Medulla oblongata (tissue), 1 donor: ENCODE measurements at regions not wholly inside any gene's neighbourhood (a gene's known extent, or its start where the extent isn't known, plus 50 kb on each side); places are given as distances from the start of the nearest gene placed in this dataset.
"Not testable (repeated sequence)": the region's sequence is repeated elsewhere in the genome, so short reads cannot be mapped to it uniquely, and the experiment has no call there.

Experiments used
- DNase-seq: peaks from one replicate; pipeline ENCODE4 v3.0.0-alpha.2; 2015; ENCODE audit errors: extremely low spot score

DNA sequence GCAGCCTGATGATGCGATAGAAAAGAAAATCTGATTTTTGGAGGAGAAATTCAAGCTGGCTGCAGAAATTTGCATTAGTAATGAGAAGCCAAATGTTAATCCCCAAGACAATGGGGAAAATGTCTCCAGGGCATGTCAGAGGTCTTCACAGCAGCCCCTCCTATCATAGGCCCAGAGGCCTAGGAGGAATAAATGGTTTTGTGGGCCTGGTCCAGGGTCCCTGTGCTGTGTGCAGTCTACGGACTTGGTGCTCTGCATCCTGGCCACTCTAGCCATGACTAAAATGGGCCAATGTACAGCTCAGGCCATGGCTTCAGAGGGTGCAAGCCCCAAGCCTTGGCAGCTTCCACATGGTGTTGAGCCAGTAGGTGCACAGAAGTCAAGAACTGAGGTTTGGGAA lies 303.8 kb upstream of the SEMA3C start:
- not testable (repeated sequence) for DNase-seq

DNA sequence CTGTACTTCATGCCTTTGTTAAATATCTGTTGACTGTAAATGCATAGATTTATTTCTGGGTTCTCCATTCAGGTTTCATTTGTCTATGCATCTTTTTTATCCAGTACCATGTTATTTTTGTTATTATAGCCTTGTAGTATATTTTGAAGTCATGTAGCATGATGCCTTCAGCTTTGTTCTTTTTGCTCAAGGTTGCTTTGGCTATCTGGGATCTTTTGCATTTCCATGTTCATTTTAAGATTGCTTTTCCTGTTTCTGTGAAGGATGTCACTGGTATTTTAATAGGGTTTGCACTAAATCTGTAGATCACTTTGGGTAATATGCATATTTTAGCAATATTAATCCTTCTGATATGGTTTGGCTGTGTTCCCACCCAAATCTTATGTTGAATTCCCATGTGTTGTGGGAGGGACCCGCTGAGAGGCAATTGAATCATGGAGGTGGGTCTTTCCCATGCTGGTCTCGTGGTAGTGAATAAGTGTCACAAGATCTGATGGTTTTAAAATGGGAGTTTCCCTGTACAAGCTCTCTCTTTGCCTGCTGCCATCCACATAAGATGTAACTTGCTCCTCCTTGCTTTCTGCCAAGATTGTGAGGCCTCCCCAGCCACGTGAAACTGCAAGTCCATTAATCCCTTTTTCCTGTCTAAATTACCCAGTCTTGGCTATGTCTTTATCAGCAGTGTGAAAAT lies 302.8 kb upstream of the SEMA3C start:
- DNase-seq, result no peak

DNA sequence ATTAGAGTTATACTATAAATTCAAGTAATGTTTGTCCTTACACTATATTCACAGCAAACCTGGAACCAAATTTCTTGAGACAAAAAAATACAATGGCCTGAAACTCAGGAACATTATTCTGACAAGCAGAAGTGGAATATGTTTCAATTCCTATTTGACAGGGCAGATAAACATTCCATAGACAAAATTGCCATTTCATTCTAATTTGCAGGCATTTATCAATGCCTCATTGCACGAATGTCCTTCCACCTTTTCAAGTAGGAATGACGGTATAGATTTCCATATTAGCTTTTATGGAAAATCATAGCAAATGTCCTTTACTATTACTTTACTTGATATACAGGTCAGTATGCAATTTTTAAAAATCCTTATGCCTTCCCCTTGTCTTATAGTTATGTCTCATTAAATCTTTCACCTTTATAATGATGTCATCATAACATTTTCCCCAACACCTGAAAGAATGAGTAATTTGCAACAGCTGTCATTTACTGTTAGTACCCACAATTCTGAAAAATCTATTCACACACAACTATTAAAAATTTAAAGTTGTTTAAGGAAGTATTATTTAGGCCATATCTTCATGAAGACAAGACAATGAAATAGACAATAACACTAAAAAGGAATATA lies 299.7 kb upstream of the SEMA3C start:
- no peak for DNase-seq

DNA sequence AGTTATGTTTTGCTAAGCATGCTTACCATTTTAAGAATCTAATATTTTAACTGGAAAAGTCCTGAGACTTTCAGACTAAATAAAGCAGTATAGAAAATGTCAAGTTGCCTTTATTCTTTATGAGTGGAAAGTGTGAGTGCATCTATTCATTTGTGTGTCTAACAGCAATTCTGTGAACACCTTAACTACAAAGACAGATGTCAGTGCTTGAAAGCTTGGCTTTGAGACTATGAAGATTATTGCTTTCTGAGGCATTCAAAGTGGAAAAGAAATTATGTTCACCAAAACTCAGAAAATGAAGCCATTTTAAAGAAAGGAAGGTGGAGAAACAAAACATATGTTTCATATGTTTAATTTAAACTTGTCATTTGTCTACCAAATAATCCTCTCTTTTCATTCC lies 294.5 kb upstream of the SEMA3C start:
- no peak for DNase-seq

DNA sequence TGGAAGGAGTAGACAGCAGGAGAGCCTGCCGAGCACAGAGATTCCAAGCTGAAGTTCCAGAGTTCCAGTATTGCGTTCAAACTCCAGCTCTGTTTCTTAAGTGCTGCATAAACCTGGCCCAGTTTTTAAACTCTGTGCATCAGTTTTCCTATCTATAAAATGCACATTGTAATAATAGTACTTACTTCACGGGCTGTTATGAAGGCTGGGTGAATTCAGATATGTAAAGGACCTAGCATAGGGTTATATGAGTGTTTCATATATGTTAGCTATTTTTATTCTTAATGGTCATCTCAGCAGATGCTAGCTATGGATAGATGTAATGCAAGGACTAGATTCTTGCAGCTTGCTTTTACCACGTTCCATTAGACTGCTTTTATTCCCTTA lies 293.1 kb upstream of the SEMA3C start:
- DNase-seq, result no peak

DNA sequence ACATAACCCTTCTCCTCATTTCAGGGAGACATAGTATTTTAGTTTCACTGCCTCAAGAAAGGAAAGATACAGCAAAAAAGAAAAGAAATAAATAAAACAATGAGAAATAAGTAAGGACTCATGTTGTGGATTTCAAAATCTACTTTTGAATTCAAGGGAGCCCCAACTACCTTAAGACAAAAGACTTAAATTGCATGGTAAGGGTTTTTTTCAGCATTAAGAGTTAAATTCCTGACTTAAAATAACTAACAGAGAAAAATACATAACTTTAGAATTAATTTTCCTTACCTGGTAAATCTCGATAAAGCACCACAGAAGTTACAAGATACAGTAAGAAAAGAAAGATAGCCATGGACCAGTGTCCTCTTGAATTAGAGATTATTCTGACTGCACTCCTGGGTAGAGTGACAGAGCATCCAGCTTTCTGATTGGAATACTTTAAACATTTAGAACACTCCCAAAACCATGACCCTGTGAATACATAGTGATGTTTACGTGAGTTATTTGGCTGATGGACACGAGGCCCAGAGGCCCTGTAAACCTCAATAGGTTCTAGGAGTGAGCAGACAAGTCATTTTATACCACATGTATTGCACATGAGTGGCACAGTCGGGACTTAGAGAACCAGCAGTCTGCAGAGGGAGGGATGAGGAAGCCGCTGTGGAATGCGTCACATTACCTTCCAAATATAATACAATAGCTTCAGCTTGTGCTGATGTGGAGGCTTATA lies 292.5 kb upstream of the SEMA3C start:
- DNase-seq, result no peak

DNA sequence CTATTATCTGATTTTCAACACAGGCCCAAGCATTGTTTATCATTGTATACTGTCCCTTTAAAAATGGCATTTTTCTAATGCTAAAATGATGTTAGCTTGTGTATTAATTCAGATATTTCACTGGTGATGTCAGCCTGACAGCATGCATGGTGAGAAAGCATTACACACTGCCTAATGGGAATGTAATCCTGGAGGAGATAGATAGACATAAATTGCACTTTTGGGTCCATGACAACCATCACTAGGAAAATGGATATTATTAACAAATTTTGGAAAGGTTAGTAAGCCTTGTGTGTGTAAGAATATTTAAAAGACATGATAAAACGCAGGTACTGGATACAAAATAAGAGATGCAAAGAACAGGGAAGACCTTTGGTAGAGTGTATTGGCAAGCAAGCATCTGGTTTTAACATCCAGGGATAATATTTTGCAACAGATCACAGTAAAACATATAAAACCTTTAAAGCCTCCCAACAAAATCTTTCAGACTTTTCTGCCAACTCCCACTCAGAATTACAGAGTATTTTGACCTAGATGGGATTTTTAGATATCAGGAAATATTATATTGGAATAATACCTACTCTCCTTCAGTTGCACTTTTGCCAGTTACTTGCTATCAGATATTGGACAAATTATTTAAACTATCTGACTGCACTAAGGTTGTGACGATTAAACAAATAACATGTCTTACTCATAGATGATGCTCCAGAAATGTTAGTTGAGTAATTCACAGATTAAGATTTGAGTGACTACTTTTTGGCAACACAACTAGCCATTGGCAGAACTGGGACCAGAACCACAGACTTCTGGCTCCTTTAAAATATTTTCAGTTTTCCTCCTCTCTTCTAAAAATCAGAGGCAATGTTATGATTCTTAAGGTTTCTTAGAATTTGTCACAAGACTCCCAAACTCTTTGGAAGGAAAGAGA lies 291.6 kb upstream of the SEMA3C start:
- DNase-seq, result no peak

DNA sequence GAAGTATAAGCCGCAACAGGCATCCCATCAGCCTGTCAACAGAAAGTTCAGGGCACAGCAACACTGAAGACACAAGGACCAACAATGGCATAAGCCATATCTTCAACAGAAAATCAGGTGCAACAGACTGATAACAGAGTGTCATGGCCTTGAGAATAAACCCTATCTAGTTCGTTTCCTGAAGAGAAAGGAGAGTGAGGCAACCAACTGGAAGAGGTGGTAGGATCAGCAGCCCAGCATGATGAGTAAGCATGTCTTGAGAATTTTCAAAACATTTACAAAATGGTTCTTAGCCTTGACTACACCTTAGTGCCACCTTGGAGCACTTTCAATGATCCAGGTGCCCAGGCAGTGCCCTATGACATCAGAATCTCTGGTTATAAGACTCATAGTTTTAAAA lies 290.2 kb upstream of the SEMA3C start:
- no peak for DNase-seq

DNA sequence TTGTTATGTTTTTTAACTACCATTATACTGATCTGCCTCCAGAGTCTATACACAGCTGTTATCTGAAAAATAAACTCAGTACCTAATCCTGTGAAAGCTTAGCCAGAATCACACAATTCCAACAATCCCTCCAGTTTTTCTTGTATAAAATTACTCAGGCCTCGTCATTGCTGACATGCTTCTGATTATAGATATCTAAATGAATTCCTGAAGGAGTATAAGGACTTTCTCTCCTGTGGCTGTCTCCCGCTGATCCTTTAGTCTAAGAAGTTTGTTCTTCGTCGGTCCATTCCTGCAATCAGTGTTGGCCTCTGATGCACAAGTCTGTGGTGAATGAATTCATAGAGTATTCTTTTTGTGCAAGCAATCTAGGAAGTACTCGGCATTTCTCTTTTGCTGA lies 288.9 kb upstream of the SEMA3C start:
- DNase-seq, result no peak

DNA sequence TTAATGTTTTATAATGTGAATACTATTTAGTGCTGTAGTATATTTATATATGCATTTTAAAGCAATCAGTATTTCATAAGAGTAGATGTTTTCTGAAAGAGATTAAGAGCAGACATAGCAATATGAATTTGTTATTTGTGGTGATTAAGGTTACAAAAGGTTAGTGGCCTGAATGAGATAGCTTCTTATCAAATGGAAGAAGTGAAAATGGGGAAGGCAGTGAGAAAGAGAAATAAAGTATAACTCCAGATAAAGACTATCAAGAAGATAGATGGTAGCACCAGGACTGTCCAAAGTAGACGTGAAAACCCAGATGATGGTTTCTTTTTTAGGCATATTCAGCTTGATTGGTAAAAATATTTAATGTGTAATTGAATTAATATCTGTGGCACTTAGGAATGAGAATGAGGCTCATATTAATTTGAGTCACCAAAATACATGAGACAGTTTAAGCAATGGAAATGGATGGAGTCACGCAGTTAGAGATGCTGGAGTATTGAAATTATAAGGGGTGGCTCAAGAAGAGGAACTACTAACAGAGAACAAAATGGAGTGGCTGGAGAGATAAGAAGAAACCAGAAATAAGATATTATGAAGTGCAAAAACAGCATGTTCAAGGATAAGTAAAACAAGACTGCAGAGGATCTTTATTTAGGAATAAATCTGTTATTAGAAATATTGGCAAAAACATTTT lies 288.0 kb upstream of the SEMA3C start:
- no peak for DNase-seq

DNA sequence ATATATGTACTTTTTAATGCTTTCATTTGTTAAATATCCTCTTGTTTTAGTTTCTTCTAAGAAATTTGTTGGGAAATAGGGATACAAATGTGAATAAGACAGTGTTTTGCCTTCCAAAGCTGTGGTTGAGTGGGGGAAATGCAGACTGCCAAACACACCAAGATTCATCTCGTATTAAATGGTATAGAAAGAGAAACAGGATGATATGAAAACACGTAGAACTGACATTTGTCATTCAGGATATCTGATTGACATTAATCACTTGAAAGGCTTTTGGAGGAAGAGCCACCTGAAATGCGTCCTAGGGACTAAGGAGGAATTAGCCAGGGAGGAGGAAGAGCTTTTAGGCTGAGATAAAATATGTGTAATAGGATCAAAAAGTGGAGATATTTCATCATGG lies 287.4 kb upstream of the SEMA3C start:
- DNase-seq, result no peak

DNA sequence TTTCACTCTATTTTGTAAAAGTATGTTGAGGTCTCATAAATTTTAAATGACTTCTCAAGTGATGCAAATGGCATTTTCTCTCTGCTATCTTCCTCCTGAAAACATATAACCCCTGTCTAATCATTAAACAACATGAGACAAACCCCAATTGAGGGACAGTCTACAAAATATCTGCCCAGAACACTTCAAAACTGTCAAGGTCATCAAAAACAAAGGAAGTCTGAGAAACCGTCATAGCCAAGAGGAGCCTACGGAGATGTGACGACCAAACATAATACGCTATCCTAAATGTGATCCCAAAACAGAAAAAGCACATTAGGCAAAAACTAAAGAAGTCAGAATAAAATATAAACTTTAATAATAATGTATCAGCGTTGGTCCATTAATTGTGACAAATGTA lies 282.3 kb upstream of the SEMA3C start:
- DNase-seq, result no peak

DNA sequence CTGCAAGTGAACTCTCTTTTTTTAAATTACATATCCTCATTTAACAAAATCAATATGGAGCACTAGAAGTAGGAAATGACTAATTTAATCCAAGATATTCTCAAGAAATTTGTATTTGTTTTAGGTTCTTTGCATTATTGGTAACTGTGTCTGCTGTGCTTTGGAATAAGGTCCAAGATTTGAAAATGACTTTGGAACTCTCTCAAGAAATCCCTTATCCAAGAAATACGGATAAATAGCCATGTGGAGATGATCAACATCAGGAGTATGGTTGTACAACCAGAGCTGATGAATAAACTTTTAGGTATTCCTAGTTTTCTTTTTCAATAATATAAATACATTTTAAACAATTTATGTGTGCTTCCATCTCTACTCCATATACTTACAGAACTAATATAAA lies 279.9 kb upstream of the SEMA3C start:
- no peak for DNase-seq

DNA sequence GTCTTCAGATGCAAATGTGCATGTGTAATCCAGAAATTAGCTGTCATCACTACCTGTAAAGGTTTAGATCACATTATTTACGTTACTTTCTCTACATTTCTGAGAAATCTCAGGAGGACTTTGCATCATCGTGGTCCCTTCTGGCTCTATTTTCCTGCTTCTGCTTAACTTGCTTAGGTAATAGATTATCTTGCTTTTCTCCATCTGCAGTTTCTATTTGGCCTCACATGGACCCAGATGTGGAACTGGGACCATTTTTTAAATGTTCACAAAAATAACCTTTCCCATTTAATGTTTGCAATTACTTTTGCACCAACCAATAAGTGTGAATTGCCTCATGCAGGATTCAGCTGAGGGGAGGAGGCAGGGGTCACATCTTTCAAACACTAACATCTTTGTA lies 278.4 kb upstream of the SEMA3C start:
- DNase-seq, result no peak

DNA sequence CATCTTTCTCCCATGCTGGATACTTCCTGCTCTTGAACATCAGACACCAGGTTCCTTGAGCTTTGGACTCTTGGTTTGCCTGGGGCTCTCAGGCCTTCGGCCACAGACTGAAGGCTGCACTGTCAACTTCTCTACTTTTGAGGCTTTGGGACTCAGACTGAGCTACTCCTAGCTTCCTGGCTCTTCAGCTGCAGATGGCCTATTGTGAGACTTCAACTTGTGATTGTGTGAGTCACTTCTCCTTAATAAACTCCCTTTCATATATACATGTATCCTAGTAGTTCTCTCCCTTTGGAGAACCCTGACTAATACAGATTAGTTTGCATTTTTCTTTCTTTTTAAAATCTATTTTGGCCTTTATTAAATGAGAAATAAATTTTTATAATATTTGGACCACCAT lies 276.2 kb upstream of the SEMA3C start:
- DNase-seq, result no peak

DNA sequence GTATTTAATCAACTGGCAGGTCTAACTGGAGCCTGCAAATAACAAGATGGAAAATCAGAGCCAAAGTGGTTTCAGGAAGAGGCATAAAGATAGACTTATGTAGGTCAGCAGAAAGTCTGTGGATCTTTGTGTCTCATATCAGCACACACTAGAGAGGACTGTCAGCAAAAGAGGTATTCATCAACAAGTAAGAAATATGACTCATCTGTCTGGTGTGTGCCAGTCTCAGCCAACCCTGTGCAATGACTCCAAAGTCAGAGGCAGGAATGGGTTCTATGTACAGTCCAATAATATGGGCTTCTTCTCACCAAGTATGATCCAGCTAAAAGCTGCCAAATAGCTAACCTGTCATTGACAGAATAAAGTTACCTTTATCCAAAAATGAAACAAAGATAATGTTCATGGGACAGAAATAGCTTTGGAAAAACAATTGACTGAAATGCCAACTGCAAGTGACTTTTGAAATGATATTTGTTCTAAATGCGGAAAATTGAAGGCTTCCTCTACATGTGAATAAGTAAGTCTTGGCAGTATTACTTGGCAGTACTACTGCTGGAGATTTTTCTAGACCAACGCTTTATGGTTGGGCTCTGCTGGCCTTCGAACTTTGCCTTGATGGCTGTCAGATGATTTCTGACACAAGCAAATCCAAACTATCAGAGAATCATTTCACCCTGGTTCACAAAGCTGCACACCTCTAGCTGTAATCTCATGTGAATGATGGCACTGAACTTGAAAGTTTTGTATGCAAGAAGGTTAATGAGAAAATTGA lies 272.3 kb upstream of the SEMA3C start:
- DNase-seq, result no peak

DNA sequence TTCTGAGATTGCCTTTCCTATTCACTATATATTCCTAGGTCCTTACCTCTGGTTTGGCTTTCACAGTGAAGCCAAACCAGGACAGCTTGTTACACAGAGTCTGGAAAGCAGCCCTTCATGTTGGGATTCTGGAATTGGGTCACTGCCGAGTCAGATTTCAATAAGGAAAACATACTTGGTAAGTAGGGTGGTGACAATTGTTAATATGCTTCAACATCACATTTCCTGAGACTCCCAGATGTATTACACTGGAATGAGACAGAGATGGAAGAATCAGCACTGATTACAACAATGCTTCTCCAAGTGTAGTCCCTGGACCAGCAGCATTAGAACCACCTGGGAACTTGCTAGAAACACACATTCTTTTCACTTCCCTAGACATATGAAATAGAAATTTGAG lies 268.9 kb upstream of the SEMA3C start:
- no peak for DNase-seq

DNA sequence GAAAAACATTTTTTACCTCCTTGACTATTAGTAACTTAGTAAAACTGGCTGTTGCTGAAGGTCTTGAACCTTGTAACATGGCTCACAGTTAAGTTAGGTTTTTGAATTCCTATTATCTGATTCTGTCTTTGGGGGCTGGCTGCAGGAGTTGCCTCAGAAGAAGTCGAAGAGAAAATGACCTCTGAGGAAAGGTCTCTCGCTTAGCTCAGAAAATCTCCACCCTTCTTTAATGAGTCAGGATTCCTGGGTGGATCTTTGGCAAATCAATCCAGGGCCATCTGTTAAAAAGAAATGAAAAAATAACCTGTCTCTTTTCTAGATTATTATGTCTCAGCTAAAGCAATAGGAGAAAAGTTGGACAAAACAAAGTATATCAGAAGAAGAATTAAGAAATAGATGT lies 267.8 kb upstream of the SEMA3C start:
- DNase-seq, result no peak

DNA sequence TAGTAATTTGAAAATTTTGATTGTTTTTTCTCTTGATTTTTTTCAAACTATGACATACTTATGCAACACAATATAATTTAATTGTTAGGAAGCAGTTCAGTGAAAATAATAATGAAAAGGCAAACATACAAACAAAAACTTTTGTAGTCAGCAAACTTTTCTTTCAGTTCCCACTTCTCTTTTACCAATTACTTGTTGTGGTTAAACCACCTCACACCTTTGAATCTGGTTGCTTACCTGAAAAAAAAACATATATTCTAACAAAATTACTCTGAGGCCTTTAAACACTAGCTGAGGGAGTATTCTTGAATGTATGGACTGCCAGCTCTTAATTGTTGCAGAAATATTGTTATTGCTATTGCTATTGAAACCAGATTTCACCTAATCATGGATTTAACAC lies 266.2 kb upstream of the SEMA3C start:
- DNase-seq, result no peak

DNA sequence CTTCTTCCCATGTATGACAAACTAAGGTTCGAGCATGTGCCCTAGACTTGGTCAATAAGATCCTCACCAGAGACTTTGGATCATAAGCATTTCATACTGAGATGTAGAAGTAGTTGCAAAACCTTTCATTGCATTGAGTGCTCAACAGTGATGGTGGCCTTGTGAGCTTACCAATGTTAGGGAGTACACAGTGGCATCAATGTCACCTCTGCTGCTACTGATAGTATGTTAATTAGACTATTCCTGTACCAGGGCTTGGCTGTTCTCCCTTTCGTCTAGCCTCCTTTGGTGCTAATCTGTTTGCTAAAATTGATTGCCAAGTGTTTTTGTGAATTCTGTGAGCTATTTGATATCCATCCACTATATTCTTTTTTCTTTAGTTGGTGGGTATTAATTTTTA lies 264.5 kb upstream of the SEMA3C start:
- no peak for DNase-seq

DNA sequence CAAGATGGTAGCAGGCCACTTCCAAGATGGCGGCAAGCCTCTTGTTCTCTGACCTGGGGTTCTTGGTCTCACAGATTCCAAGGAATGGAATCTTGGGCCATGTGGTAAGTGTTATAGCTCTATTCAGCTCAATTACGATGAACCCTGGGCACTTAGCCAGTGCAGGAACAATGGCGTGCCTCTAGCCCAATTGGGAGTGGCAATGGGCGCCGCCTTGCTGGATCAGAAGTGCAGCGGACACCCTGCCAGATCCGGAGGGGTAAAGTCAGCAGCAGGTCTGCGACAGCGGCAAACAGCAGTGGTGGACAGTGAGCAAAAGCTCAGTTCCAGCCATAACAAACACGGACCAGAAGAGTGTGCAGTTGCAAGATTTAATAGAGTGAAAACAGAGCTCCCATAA lies 263.2 kb upstream of the SEMA3C start:
- DNase-seq, result not testable (repeated sequence)
